Activated T-helper 2 cell treated with anti-CD3 and anti-CD28 coated beads, Interferon-gamma antibody, Interleukin-2, Interleukin-4, amounts not matched to agents 10 μg/mL and 5 μg/mL and 100 μg/mL, durations not matched to agents 14 hours and 24 hours and 36 hours (primary cell): ENCODE measurements at regions not wholly inside any gene's neighbourhood (a gene's known extent, or its start where the extent isn't known, plus 50 kb on each side); places are given as distances from the start of the nearest gene placed in this dataset.

Source experiments
- DNase-seq: peaks from one replicate; pipeline ENCODE4 v3.0.0; 2021; ENCODE audit warnings: low spot score
- H3K27ac Mint-ChIP-seq: one replicate; pipeline ENCODE4 v1.8.0; 2021; ENCODE audit warnings: mixed read lengths
- H3K27me3 Mint-ChIP-seq: one replicate; pipeline ENCODE4 v1.8.0; 2021; ENCODE audit warnings: low read depth, mixed read lengths
- H3K36me3 Mint-ChIP-seq: one replicate; pipeline ENCODE4 v1.8.0; 2021; ENCODE audit warnings: low read depth, mixed read lengths
- H3K4me1 Mint-ChIP-seq: one replicate; pipeline ENCODE4 v1.8.0; 2021; ENCODE audit warnings: low read depth, mixed read lengths
- H3K4me3 Mint-ChIP-seq: one replicate; pipeline ENCODE4 v1.8.0; 2021; ENCODE audit warnings: low read depth, mild to moderate bottlenecking, moderate library complexity, mixed read lengths
- H3K9me3 Mint-ChIP-seq: one replicate; pipeline ENCODE4 v1.8.0; 2021; ENCODE audit warnings: mixed read lengths
- intact Hi-C: fragments of 100-400 bp; cut with micrococcal nuclease; formaldehyde crosslinking; loops from one replicate; pipeline ENCODE4 v1.15.1; 2023

DNA sequence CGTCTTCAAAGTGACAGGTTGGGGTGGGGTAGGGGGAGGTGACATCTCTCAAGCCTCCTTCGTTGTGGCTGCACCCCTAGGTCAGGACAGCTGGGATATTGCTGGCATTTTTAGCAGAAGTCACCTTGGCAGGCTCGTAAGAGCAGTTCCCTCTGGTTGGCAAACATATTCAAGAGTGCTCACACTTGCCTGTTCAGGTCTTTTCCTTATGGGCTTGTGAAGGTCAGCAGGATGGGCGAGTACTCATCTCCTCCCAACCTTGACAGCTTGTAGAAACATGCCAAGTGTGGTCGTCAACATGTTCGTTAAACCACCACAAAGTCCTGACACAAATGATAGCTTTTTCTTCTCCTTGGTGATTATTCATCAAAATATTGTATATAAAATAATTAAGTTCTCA lies 113.6 kb downstream of the HDGFL1 start:
- Mint-ChIP-seq H3K27ac (no peak overlapping the region), H3K4me3 (no peak overlapping the region), H3K36me3 (no peaks in the 10 kb centered on the region), H3K4me1 (no peaks in the 10 kb centered on the region), H3K27me3 (no peaks in the 10 kb centered on the region), H3K9me3 (peaks cover 4% of the 10 kb centered on the region)
- DNase-seq = no peak
- intact Hi-C loops = no loop called here

DNA sequence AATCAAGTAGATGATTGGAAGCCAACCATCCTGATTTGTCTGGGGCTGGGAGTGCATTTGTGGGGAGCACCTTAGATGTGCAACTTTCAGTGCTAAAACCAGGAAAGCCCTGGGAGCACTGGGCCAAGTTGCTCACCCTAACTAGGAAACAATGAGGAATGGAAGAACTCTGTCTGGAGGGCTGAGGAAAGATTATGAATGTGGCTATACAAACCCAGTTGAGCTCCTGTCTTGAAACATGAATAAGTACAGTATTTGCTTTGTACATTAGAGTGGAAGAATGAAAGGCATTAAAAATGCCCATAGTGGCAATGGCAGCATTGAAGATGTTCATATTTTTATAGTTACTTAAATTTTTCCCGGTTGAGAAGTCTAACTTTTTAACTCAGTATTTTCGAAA lies 121.1 kb downstream of the HDGFL1 start:
- no peaks in the 10 kb centered on the region for H3K36me3 Mint-ChIP-seq
- no peaks in the 10 kb centered on the region for H3K4me1 Mint-ChIP-seq
- peaks cover 4% of the 10 kb centered on the region for H3K9me3 Mint-ChIP-seq
- intact Hi-C loops = no loop called here
- H3K4me3 Mint-ChIP-seq = no peak overlapping the region
- no peak for DNase-seq
- H3K27ac Mint-ChIP-seq = no peak overlapping the region
- no peaks in the 10 kb centered on the region for H3K27me3 Mint-ChIP-seq

DNA sequence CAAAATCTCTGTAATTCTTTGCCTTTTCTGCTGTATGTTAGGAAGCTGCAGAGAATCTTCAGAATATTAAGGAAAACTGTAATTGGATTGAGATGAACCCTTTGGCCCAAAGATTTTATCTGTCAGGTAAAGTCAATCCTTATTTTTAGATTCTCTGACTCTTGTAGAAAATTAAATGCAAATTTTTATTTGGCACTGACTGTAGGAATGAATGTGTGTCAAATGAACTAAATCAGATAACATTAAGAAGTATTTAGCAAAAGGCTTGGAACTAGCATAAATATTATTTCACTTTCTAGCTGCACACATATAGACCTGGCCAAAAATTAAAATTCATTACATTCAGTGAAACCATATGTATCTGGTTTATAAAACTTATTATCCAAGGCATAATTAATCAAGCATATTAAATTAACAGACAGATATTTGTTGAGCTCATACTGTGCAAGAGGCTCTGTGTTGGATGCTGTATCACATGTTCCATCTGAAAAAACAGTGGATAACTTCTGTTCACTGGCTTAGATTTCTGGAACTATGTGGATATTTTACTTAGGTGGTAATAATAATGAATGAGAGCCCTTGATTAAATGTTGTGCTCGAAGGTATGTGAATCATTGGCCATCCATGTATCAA lies 124.8 kb downstream of the HDGFL1 start:
- DNase-seq = no peak
- Mint-ChIP-seq H3K27me3 (no peaks in the 10 kb centered on the region), H3K4me3 (no peak overlapping the region), H3K9me3 (no peaks in the 10 kb centered on the region), H3K36me3 (no peaks in the 10 kb centered on the region), H3K27ac (no peak overlapping the region), H3K4me1 (no peaks in the 10 kb centered on the region)
- intact Hi-C loops = no loop called here

DNA sequence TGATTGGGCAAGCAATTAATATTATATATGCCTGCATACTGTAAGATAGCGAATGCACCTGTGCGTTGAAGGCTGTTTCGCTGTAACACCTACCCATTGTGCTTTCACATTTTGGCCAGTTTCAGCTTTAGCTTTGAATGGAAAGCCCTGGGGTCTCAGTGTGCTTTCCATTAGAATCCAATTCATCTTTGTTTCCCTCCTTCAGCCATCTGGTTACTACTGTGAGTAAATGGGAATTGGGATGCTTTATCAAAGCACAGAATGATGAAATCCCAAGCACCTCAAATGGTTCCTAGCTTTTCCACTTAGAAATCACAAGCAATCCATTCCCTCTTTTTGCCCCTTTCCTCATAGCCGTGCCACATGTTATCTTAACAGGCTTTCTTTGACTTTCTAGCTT lies 127.1 kb downstream of the HDGFL1 start:
- no peak overlapping the region for H3K4me3 Mint-ChIP-seq
- intact Hi-C loops = no loop called here
- H3K4me1 Mint-ChIP-seq = no peaks in the 10 kb centered on the region
- H3K9me3 Mint-ChIP-seq = no peaks in the 10 kb centered on the region
- H3K36me3 Mint-ChIP-seq = no peaks in the 10 kb centered on the region
- DNase-seq = no peak
- no peak overlapping the region for H3K27ac Mint-ChIP-seq
- H3K27me3 Mint-ChIP-seq = no peaks in the 10 kb centered on the region

DNA sequence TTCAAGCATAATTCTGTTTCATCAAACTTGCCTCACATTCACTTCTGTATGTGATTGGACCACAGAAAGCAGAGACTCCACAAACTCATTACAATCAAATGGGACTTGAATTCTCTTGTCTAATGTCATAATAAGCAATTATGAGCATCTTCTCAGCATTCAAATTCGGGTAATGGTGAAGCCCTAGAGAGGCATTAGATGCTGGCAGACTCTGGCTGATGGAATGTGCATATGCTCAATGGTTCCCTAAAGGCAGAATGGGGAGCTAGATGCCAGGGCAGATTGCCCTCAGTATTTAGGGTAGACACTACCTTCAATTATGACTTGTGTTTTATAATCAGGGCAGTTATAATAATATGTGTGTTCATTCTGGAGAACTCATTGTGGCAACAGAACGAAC lies 127.9 kb downstream of the HDGFL1 start:
- no peaks in the 10 kb centered on the region for H3K27me3 Mint-ChIP-seq
- no peak overlapping the region for H3K4me3 Mint-ChIP-seq
- no peaks in the 10 kb centered on the region for H3K36me3 Mint-ChIP-seq
- DNase-seq = no peak
- intact Hi-C loops = no loop called here
- H3K9me3 Mint-ChIP-seq = no peaks in the 10 kb centered on the region
- H3K27ac Mint-ChIP-seq = no peak overlapping the region
- no peaks in the 10 kb centered on the region for H3K4me1 Mint-ChIP-seq

DNA sequence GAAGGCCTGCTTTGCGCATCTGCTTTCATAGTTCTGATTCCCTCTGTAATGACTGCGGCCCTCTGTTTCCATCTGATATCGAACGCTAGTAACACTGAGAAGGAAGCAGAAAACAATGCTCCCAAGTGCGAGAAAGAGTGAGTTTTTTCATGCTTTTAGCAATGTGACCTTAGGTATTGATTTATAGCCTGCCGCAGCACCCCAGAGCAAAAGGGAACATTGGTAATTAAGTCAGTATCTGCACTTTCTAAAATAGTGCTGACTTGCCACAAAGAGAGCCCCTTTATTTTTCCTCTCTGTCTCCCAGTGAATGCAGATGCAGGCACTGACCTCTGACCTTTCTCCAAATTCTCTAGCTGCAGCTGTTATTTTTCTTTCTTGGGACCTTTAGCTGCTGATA lies 129.8 kb downstream of the HDGFL1 start:
- H3K9me3 Mint-ChIP-seq = no peaks in the 10 kb centered on the region

DNA sequence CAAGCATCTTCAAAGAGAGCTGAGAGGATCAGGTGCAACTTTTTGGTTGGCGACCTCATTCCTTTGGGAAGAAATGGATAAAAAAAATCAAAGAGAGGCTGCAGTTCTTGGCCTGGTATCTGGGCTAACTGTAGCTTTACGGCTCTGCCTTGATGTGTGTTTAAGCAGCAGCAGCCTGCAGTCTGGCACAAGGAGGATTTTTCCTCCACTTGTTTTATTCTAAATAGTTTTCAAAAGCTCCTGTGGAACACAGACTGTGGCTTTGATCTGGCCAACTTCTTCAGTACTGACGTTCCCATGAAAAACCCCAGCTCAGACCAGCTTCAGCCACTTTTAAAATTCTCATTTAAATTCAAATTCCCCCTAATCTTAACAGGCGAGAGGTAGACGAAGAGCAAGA lies 137.3 kb downstream of the HDGFL1 start:
- H3K27me3 Mint-ChIP-seq = no peaks in the 10 kb centered on the region
- H3K9me3 Mint-ChIP-seq = no peaks in the 10 kb centered on the region
- intact Hi-C loops = no loop called here
- no peaks in the 10 kb centered on the region for H3K36me3 Mint-ChIP-seq
- H3K27ac Mint-ChIP-seq = no peak overlapping the region
- H3K4me3 Mint-ChIP-seq = no peak overlapping the region
- no peak for DNase-seq
- no peaks in the 10 kb centered on the region for H3K4me1 Mint-ChIP-seq

More for the DNA sequence above, 129.8 kb downstream of the HDGFL1 start:
- no peak overlapping the region for H3K4me3 Mint-ChIP-seq
- no peaks in the 10 kb centered on the region for H3K27me3 Mint-ChIP-seq
- H3K4me1 Mint-ChIP-seq = no peaks in the 10 kb centered on the region
- no peak for DNase-seq
- intact Hi-C loops = no loop called here
- no peaks in the 10 kb centered on the region for H3K36me3 Mint-ChIP-seq
- H3K27ac Mint-ChIP-seq = no peak overlapping the region

DNA sequence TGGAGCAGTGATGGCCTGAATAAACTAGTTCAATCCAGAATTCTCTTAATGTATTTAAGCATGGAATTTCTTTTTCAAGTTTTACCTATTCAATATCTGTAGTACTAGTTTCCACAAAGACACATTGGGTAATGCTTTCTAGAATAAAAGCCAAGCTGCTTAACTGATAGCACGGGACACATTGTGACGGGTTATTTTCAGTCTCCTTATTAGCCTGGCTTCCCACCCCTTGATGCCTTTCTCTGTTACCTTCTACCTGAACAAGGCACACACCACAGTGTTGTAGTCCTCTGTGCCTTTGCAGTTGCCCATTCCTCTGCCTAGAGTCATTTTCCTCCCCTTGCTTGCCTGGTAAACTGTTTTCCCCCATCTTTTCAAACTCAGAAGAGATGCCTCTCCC lies 139.1 kb downstream of the HDGFL1 start:
- intact Hi-C loops = no loop called here
- Mint-ChIP-seq H3K4me1 (no peaks in the 10 kb centered on the region), H3K4me3 (no peak overlapping the region), H3K36me3 (no peaks in the 10 kb centered on the region), H3K9me3 (no peaks in the 10 kb centered on the region), H3K27me3 (no peaks in the 10 kb centered on the region), H3K27ac (no peak overlapping the region)
- DNase-seq = no peak

DNA sequence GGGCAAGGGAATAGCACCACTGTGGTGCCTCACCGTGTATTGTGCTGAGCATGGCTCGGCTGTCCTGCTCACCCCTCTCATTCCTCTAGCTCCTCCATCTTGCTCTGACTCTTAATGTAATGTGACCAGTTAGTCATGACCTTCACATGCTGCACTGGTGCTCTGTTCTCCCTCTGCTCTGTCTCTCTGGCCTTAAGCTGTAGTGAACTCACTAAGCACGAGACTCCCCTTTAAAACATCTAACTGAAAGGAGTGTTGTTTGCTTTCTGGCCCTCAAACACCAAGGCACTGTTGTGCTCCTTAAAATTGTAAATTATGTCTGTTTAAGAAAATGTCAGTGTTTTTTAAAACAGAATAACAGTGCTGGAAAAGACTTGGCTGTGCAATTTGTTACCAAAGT lies 140.4 kb downstream of the HDGFL1 start:
- DNase-seq = no peak
- no peak overlapping the region for H3K4me3 Mint-ChIP-seq
- no peaks in the 10 kb centered on the region for H3K36me3 Mint-ChIP-seq
- H3K27ac Mint-ChIP-seq = no peak overlapping the region
- no peaks in the 10 kb centered on the region for H3K27me3 Mint-ChIP-seq
- intact Hi-C loops = no loop called here
- no peaks in the 10 kb centered on the region for H3K9me3 Mint-ChIP-seq
- no peaks in the 10 kb centered on the region for H3K4me1 Mint-ChIP-seq

DNA sequence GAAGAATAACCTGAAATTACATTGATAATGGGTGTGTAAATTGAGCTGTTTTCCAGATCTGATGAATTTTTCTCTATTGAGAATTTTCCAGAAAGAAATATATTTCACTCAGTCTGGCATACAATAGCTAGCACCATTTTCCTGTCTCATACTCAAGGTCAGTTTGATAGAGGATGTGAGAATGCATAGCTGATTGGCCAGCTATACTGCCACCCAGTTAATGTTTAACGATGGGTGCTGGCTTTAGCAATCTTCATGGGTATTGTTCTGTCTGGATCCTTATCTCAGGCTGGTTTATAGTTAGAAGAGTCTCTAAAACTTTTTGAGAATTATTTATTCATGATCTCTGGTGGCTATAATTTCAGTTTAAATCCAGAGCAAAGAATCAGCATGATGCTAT lies 147.4 kb downstream of the HDGFL1 start:
- Mint-ChIP-seq H3K27me3 (no peaks in the 10 kb centered on the region), H3K9me3 (peaks cover 4% of the 10 kb centered on the region), H3K4me3 (no peak overlapping the region), H3K4me1 (no peaks in the 10 kb centered on the region), H3K36me3 (no peaks in the 10 kb centered on the region), H3K27ac (no peak overlapping the region)
- intact Hi-C loops = no loop called here
- no peak for DNase-seq

DNA sequence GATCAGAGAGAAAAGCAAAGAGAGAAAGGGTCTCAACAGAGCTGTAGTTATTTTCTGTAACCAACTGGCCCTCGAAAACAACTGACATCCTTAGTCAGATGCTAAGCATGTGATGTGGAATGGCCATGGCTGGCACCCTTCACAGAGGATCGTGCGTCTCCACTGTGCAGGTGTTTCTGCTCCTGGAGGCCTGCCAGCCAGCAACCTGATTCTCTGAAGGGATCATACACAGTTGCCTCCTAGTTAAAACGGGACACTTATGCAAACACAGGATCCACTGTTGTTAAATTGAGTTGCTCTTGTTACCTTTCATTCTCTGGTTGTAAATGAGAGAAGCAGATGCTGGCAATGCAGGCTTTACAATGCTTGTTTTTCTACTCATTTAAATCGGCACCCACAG lies 148.5 kb downstream of the HDGFL1 start:
- Mint-ChIP-seq H3K4me1 (no peaks in the 10 kb centered on the region), H3K27ac (no peak overlapping the region), H3K36me3 (no peaks in the 10 kb centered on the region), H3K27me3 (no peaks in the 10 kb centered on the region), H3K9me3 (peaks cover 6% of the 10 kb centered on the region), H3K4me3 (no peak overlapping the region)
- intact Hi-C loops = no loop called here
- no peak for DNase-seq

DNA sequence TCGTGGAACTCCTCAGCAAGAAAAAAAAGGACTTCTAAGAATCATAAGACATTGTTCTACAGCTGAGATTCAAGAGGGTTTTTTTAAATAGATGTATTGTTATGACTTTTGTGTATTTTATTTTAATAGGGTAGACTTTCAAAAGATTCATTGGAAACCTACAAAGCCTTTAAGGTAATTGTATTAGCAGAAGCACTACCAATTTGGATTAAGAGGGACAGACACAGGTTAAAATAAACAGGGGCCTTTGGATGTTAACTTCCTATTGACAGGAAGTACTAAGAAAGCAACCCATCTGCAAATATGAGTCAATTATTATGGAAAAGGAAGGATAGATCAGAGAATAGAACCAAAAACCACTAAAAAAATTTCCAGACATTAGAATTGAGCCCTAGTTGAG lies 153.5 kb downstream of the HDGFL1 start:
- peaks cover 18% of the 10 kb centered on the region for H3K9me3 Mint-ChIP-seq
- intact Hi-C loops = no loop called here
- no peaks in the 10 kb centered on the region for H3K4me1 Mint-ChIP-seq
- no peak for DNase-seq
- no peaks in the 10 kb centered on the region for H3K36me3 Mint-ChIP-seq
- H3K4me3 Mint-ChIP-seq = no peak overlapping the region
- H3K27ac Mint-ChIP-seq = no peak overlapping the region
- no peaks in the 10 kb centered on the region for H3K27me3 Mint-ChIP-seq

DNA sequence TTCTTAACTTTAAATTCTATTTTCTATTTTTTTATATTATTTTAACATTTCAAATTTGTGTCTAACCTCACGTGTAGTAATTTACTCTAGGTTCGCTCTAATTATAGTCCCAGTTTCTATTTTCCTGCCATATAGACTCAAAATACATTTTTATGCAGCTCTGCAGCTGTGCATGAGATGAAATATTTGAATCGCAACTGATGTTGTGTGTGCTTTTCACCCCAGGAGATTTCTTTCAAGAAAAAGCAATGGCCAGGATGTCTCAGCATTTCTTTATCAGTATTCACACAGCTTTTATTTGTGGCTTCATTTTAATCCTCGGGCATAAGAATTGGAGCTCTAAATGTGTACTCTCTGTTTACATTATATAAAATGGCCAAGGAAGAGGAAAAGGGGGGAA lies 157.6 kb downstream of the HDGFL1 start:
- H3K9me3 Mint-ChIP-seq = peaks cover 14% of the 10 kb centered on the region
- H3K4me1 Mint-ChIP-seq = no peaks in the 10 kb centered on the region
- H3K27ac Mint-ChIP-seq = no peak overlapping the region
- intact Hi-C loops = no loop called here
- no peaks in the 10 kb centered on the region for H3K36me3 Mint-ChIP-seq
- DNase-seq = no peak
- H3K4me3 Mint-ChIP-seq = no peak overlapping the region
- H3K27me3 Mint-ChIP-seq = no peaks in the 10 kb centered on the region

DNA sequence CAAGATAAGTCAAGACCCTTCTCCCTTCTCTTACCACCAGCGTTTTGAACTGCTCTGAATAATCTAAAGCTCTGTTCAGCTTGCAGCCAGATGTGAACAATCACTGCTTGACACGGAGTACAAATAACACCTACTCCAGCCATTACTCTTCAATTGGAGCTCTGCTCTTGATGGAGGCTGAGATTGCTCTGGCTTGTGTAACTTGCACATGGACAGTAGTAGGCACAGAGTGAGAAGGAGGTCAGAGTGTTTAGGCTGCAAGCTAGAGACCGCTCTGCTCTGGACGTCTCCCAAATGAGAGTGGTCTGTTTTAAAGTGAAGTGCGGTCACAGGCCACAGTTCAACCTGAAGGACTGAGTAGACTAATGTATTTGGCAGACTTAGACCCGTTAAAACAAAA lies 158.3 kb downstream of the HDGFL1 start:
- H3K9me3 Mint-ChIP-seq = peaks cover 14% of the 10 kb centered on the region
- no peaks in the 10 kb centered on the region for H3K36me3 Mint-ChIP-seq
- H3K4me3 Mint-ChIP-seq = no peak overlapping the region
- H3K27me3 Mint-ChIP-seq = no peaks in the 10 kb centered on the region
- no peaks in the 10 kb centered on the region for H3K4me1 Mint-ChIP-seq
- H3K27ac Mint-ChIP-seq = no peak overlapping the region
- no peak for DNase-seq
- intact Hi-C loops = no loop called here
